ENCODE measurements at regions not wholly inside any gene's neighbourhood (a gene's known extent, or its start where the extent isn't known, plus 50 kb on each side); places are given as distances from the start of the nearest gene placed in this dataset.

- no peak overlapping the region for H3K9ac ChIP-seq (replicated peaks; ENCODE audit: extremely low read depth, insufficient read depth, low read length)
- no peaks in the 10 kb centered on the region for H3K9me3 ChIP-seq (replicated peaks; ENCODE audit: control insufficient read depth, insufficient read depth, low read length)
- H3K27ac ChIP-seq (ENCODE audit: insufficient read depth, low read depth, low read length): no peak overlapping the region
- BruUV-seq (replicated peaks): no TSS peak
- intact Hi-C loops (cut with micrococcal nuclease): no loop called here
- CTCF ChIA-PET: interaction anchor here (1.1 to 2.6 kb wide), 4 partner anchors 17 to 306 kb away, joined by 3 to 17 read pairs (median 10); no protein-coding TSS in a partner anchor
- FAIRE-seq (no peak), DNase-seq (ENCODE audit: low read depth, low spot score) (no peak)
- dilution Hi-C loops (cut with MboI; ENCODE audit: extremely low pct_ligation_motif_present, low sequenced_read_pairs): no loop called here
- no peaks in the 10 kb centered on the region for H3K4me1 ChIP-seq (ENCODE audit: control insufficient read depth, extremely low read depth, insufficient read depth, low read length)
- no peaks in the 10 kb centered on the region for H3K9me1 ChIP-seq (replicated peaks; ENCODE audit: control insufficient read depth, extremely low read depth, insufficient read depth, low read length)
- TF ChIP-seq, protein P1, sequence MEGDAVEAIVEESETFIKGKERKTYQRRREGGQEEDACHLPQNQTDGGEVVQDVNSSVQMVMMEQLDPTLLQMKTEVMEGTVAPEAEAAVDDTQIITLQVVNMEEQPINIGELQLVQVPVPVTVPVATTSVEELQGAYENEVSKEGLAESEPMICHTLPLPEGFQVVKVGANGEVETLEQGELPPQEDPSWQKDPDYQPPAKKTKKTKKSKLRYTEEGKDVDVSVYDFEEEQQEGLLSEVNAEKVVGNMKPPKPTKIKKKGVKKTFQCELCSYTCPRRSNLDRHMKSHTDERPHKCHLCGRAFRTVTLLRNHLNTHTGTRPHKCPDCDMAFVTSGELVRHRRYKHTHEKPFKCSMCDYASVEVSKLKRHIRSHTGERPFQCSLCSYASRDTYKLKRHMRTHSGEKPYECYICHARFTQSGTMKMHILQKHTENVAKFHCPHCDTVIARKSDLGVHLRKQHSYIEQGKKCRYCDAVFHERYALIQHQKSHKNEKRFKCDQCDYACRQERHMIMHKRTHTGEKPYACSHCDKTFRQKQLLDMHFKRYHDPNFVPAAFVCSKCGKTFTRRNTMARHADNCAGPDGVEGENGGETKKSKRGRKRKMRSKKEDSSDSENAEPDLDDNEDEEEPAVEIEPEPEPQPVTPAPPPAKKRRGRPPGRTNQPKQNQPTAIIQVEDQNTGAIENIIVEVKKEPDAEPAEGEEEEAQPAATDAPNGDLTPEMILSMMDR (IDR thresholded peaks at IDR 0.05; ENCODE audit: extremely low read depth in 1 of 2, insufficient read depth in 1 of 2, low read depth in 1 of 2, low read length in 2 of 2): no peak
- TF ChIP-seq GATA2 (IDR thresholded peaks at IDR 0.05; ENCODE audit: insufficient read depth, insufficient read length, low read depth, low read length): no peak
- no peak for TF ChIP-seq JUN (IDR thresholded peaks at IDR 0.05; ENCODE audit: borderline replicate concordance, insufficient read depth, insufficient read length, low read depth)
- TF ChIP-seq FOS (IDR thresholded peaks at IDR 0.05; ENCODE audit: borderline replicate concordance, insufficient read depth, low read length): no peak
- TF ChIP-seq, protein P2, sequence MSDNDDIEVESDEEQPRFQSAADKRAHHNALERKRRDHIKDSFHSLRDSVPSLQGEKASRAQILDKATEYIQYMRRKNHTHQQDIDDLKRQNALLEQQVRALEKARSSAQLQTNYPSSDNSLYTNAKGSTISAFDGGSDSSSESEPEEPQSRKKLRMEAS (IDR thresholded peaks at IDR 0.05; ENCODE audit: insufficient read depth, insufficient read length): no peak
- TF ChIP-seq EZH2 (IDR thresholded peaks at IDR 0.05; ENCODE audit: borderline replicate concordance, low read depth, low read length, severe bottlenecking): no peak
- TF ChIP-seq POLR2AphosphoS5 (IDR thresholded peaks at IDR 0.05; ENCODE audit: insufficient read depth, low read depth, low read length): no peak
- TF ChIP-seq POLR2A (IDR thresholded peaks at IDR 0.05; ENCODE audit: low read depth, low read length): no peak
- no peak for TF ChIP-seq MYC (IDR thresholded peaks at IDR 0.05; ENCODE audit: low read depth, low read length)
- H3K79me2 ChIP-seq (ENCODE audit: control insufficient read depth, insufficient read depth, low read length): no peaks in the 10 kb centered on the region
- no peak overlapping the region for H3K4me3 ChIP-seq (replicated peaks in 1 of 3; ENCODE audit: insufficient read depth in 1 of 3, low read depth in 1 of 3, low read length in 3 of 3)
- H4K20me1 ChIP-seq (replicated peaks; ENCODE audit: control insufficient read depth, extremely low read depth, insufficient read depth, low read length): no peaks in the 10 kb centered on the region
- no peaks in the 10 kb centered on the region for H3K36me3 ChIP-seq (ENCODE audit: control insufficient read depth in 2 of 2, extremely low read depth in 1 of 2, insufficient read depth in 2 of 2, low read length in 2 of 2)
- H2AFZ ChIP-seq (ENCODE audit: low read depth, low read length): no peak overlapping the region
- no peak overlapping the region for H3K4me2 ChIP-seq (ENCODE audit: insufficient read depth, low read length)
- POLR2A ChIA-PET: no interaction called here
- H3K27me3 ChIP-seq (ENCODE audit: control insufficient read depth in 2 of 2, insufficient read depth in 2 of 2, low read length in 2 of 2): no peaks in the 10 kb centered on the region
These were observed 83.3 kb upstream of the PDE10A start for GRCh38 chr6:165746331-165746730.

Measured in endothelial cell of umbilical vein (primary cell).